SK-N-MC (cell line): ENCODE measurements at regions not wholly inside any gene's neighbourhood (a gene's known extent, or its start where the extent isn't known, plus 50 kb on each side); places are given as distances from the start of the nearest gene placed in this dataset.

ENCODE experiments used
- EZH2 ChIP-seq: fragments of 200-600 bp; sonication (generic); IDR thresholded peaks from one replicate; pipeline ENCODE4 v1.6.1; 2017; ENCODE audit warnings: antibody characterized with exemption
- FOXP2 ChIP-seq: optimal IDR thresholded peaks from 2 replicates; pipeline ENCODE3; 2011; ENCODE audit warnings: mild to moderate bottlenecking, moderate library complexity; ENCODE audit not compliant: insufficient read depth; ENCODE audit errors: extremely low read length, control extremely low read depth
- POLR2AphosphoS5 ChIP-seq: IDR thresholded peaks from 2 replicates; pipeline ENCODE4 v1.6.1; 2012; ENCODE audit warnings: mild to moderate bottlenecking, low read depth, low read length, borderline replicate concordance

DNA sequence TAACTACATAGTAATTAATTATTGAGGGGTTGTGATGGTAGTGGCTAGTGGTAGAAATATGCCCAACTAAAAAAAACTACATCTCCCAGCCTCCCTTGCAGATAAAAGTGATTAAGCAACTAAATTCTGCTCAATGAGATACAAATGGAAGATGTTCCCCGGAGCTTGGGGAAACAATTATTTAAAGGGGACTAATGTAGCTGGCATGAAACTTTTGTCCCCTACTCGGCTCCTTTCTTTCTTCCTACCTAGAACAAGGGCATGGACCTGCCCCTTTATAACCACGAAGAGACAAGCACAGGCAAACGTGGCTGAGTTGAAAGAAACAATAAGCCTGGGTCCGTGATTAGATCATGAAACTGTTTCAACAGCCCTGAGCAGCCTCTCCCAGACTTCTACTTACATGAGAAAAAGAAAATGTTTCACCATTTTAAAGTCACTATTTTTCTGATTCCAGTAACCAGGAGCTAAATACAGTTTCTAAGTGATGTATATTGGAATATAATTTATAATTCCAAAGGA lies 236.9 kb downstream of the SCG2 start:
- TF ChIP-seq POLR2AphosphoS5 (no peak), FOXP2 (no peak), EZH2 (no peak)
